Keratinocyte (primary cell): ENCODE measurements at regions not wholly inside any gene's neighbourhood (a gene's known extent, or its start where the extent isn't known, plus 50 kb on each side); places are given as distances from the start of the nearest gene placed in this dataset.

Experiments
- DNase-seq: peaks from one replicate; pipeline ENCODE4 v3.0.0-alpha.2; 2011; ENCODE audit warnings: low read depth, missing footprints, low spot score
- FAIRE-seq: peaks from 2 replicates; lab custom pipeline; 2011; peaks lifted over from hg19 to GRCh38; lab: Jason Lieb, UNC
- H2AFZ ChIP-seq: 2 replicates; pipeline ENCODE4 v1.6.0; 2012; ENCODE audit warnings: low read length, control low read depth, inconsistent platforms; ENCODE audit not compliant: control insufficient read depth
- H3K27ac ChIP-seq: 2 replicates; pipeline ENCODE4 v1.5.1; 2011; ENCODE audit warnings: low read length; ENCODE audit not compliant: control insufficient read depth, insufficient read depth
- H3K27me3 ChIP-seq: 3 replicates; pipeline ENCODE4 v1.6.0; 2011; ENCODE audit warnings: low read length; ENCODE audit not compliant: control insufficient read depth, insufficient read depth; ENCODE audit errors: extremely low read depth
- H3K36me3 ChIP-seq, 2 experiments: 2 replicates in 1 of 2; 3 replicates in 1 of 2; pipeline ENCODE4 v1.5.1; 2011; ENCODE audit warnings: low read length in 2 of 2, mild to moderate bottlenecking in 1 of 2; ENCODE audit not compliant: control insufficient read depth in 2 of 2, insufficient read depth in 2 of 2; ENCODE audit errors: extremely low read depth in 1 of 2
- H3K4me1 ChIP-seq: 3 replicates; pipeline ENCODE4 v1.5.1; 2011; ENCODE audit warnings: low read length; ENCODE audit not compliant: control insufficient read depth, insufficient read depth; ENCODE audit errors: extremely low read depth
- H3K4me2 ChIP-seq: 3 replicates; pipeline ENCODE4 v1.6.0; 2011; ENCODE audit warnings: low read depth, low read length; ENCODE audit not compliant: control insufficient read depth, insufficient read depth; ENCODE audit errors: extremely low read depth
- H3K4me3 ChIP-seq, 3 experiments: fragments of 200-600 bp in 1 of 3; sonication (generic) in 1 of 3; 2 replicates in 2 of 3; 3 replicates in 1 of 3; pipeline ENCODE4 v1.5.1; 2011 to 2016; ENCODE audit warnings: low read length in 3 of 3, mild to moderate bottlenecking in 3 of 3, control low read depth in 2 of 3, inconsistent platforms in 1 of 3, low read depth in 1 of 3, mixed read lengths in 1 of 3, mixed run types in 1 of 3, moderate library complexity in 1 of 3; ENCODE audit not compliant: control insufficient read depth in 2 of 3, insufficient read depth in 2 of 3; ENCODE audit errors: extremely low read depth in 1 of 3
- H3K79me2 ChIP-seq: 2 replicates; pipeline ENCODE4 v1.6.0; 2012; ENCODE audit warnings: low read length; ENCODE audit not compliant: control insufficient read depth, insufficient read depth
- H3K9ac ChIP-seq: 3 replicates; pipeline ENCODE4 v1.6.0; 2011; ENCODE audit warnings: low read length; ENCODE audit not compliant: control insufficient read depth, insufficient read depth; ENCODE audit errors: extremely low read depth
- H3K9me1 ChIP-seq: 3 replicates; pipeline ENCODE4 v1.6.0; 2011; ENCODE audit warnings: low read length; ENCODE audit not compliant: control insufficient read depth, insufficient read depth; ENCODE audit errors: extremely low read depth
- H3K9me3 ChIP-seq: 2 replicates; pipeline ENCODE4 v1.5.1; 2012; ENCODE audit warnings: low read depth, low read length; ENCODE audit not compliant: control insufficient read depth
- H4K20me1 ChIP-seq: 3 replicates; pipeline ENCODE4 v1.6.0; 2011; ENCODE audit warnings: low read length; ENCODE audit not compliant: control insufficient read depth, insufficient read depth; ENCODE audit errors: extremely low read depth
- CTCF ChIP-seq, 3 experiments: IDR thresholded peaks in 1 of 3; conservative IDR thresholded peaks in 1 of 3; optimal IDR thresholded peaks in 1 of 3; 2 replicates in 2 of 3; 3 replicates in 1 of 3; pipeline versions ENCODE3 to v1.5.1; 2011; ENCODE audit warnings: low read length in 3 of 3, mild to moderate bottlenecking in 3 of 3, moderate library complexity in 2 of 3, control low read depth in 1 of 3, inconsistent platforms in 1 of 3; ENCODE audit not compliant: insufficient read depth in 2 of 3; ENCODE audit errors: extremely low read depth in 1 of 3
- EZH2 ChIP-seq: IDR thresholded peaks from one replicate; pipeline ENCODE4 v1.6.1; 2012; ENCODE audit warnings: inconsistent platforms, mild to moderate bottlenecking, low read length, moderate library complexity
- dilution Hi-C: fragments of 300-500 bp; cut with MboI; formaldehyde crosslinking; loops from one replicate; pipeline ENCODE4 v1.7.0; 2020; ENCODE audit warnings: low sequenced_read_pairs; ENCODE audit not compliant: extremely low pct_ligation_motif_present

GRCh38 chr1:147076442-147076841 is 95.8 kb downstream of the PRKAB2 start:
- H3K27me3 ChIP-seq, result peaks cover 86% of the 10 kb centered on the region
- DNase-seq, result no peak
- dilution Hi-C loops, result no loop called here
- no peak for TF ChIP-seq CTCF (optimal IDR thresholded peaks at IDR 0.05 in 1 of 3, IDR thresholded peaks at IDR 0.05 in 1 of 3, conservative IDR thresholded peaks at IDR 0.05 in 1 of 3; ENCODE audit: extremely low read depth in 1 of 3, insufficient read depth in 2 of 3, low read length in 3 of 3)
- no peak for TF ChIP-seq EZH2
- H3K79me2 ChIP-seq, result no peaks in the 10 kb centered on the region
- H3K9me3 ChIP-seq, result peaks cover 3% of the 10 kb centered on the region
- peaks cover 11% of the 10 kb centered on the region for H3K4me1 ChIP-seq
- H3K4me3 ChIP-seq, result no peak overlapping the region
- H3K36me3 ChIP-seq, result no peaks in the 10 kb centered on the region
- H2AFZ ChIP-seq, result no peak overlapping the region
- H3K9ac ChIP-seq, result no peak overlapping the region
- H3K4me2 ChIP-seq, result no peak overlapping the region
- no peak for FAIRE-seq
- no peaks in the 10 kb centered on the region for H4K20me1 ChIP-seq
- no peak overlapping the region for H3K27ac ChIP-seq
- no peaks in the 10 kb centered on the region for H3K9me1 ChIP-seq

GRCh38 chr1:147072482-147073432 is 99.5 kb downstream of the PRKAB2 start:
- Histone ChIP-seq H4K20me1 (no peaks in the 10 kb centered on the region), H3K27me3 (peaks cover 52% of the 10 kb centered on the region), H3K4me3 (peak overlapping the region; percentile 39 to 67 (median 41)), H3K9me1 (no peaks in the 10 kb centered on the region), H2AFZ (peak overlapping the region; percentile 61), H3K4me1 (no peaks in the 10 kb centered on the region), H3K27ac (no peak overlapping the region), H3K4me2 (peak overlapping the region; percentile 73), H3K36me3 (no peaks in the 10 kb centered on the region), H3K9ac (no peak overlapping the region), H3K79me2 (no peaks in the 10 kb centered on the region), H3K9me3 (peaks cover 3% of the 10 kb centered on the region)
- FAIRE-seq (no peak), DNase-seq (no peak)
- TF ChIP-seq EZH2 (peak; percentile 77), CTCF (optimal IDR thresholded peaks at IDR 0.05 in 1 of 3, IDR thresholded peaks at IDR 0.05 in 1 of 3, conservative IDR thresholded peaks at IDR 0.05 in 1 of 3; ENCODE audit: extremely low read depth in 1 of 3, insufficient read depth in 2 of 3, low read length in 3 of 3) (no peak)
- dilution Hi-C loops, result no loop called here
